Peyer's patch (tissue), 4 donors: ENCODE measurements at regions not wholly inside any gene's neighbourhood (a gene's known extent, or its start where the extent isn't known, plus 50 kb on each side); places are given as distances from the start of the nearest gene placed in this dataset.

Source experiments
- CTCF ChIP-seq, 6 experiments: fragments of 450-650 bp in 4 of 6; fragments of 200-600 bp in 2 of 6; sonication (generic) in 1 of 6; IDR thresholded peaks; one replicate each; pipeline ENCODE4 v1.5.1; 2017 to 2019; ENCODE audit warnings: antibody characterized with exemption in 6 of 6, mild to moderate bottlenecking in 3 of 6, moderate library complexity in 1 of 6
- POLR2A ChIP-seq, 2 donors: fragments of 450-650 bp; IDR thresholded peaks; one replicate each; pipeline ENCODE4 v1.5.1; 2017; ENCODE audit warnings: antibody characterized with exemption in 2 of 2, mild to moderate bottlenecking in 2 of 2, moderate library complexity in 2 of 2

GRCh38 chr5:167255926-167256325 lies 1035.5 kb upstream of the WWC1 start:
- no peak for TF ChIP-seq CTCF (IDR thresholded peaks at IDR 0.05)
- no peak for TF ChIP-seq POLR2A (IDR thresholded peaks at IDR 0.05)
